SU-DHL-6 (cell line): ENCODE measurements at regions not wholly inside any gene's neighbourhood (a gene's known extent, or its start where the extent isn't known, plus 50 kb on each side); places are given as distances from the start of the nearest gene placed in this dataset.

Source experiments
- H2AFZ ChIP-seq: fragments of 200-600 bp; sonication (generic); 2 replicates; pipeline ENCODE4 v1.6.1; 2014; ENCODE audit warnings: low read depth, mild to moderate bottlenecking, moderate library complexity, mixed read lengths, antibody characterized with exemption, low read length; ENCODE audit not compliant: severe bottlenecking
- H3F3A ChIP-seq: fragments of 200-600 bp; shearing (Covaris generic); 2 replicates; pipeline ENCODE4 v1.6.0; 2016; ENCODE audit warnings: antibody characterized with exemption, mild to moderate bottlenecking; ENCODE audit not compliant: insufficient read depth
- H3K27ac ChIP-seq: fragments of 200-600 bp; sonication (generic); 2 replicates; pipeline ENCODE4 v1.5.1; 2016; ENCODE audit warnings: low read depth, mild to moderate bottlenecking, low read length, moderate library complexity, mixed read lengths
- H3K27me3 ChIP-seq: fragments of 200-600 bp; sonication (generic), shearing (Covaris generic); 2 replicates; pipeline ENCODE4 v1.6.0; 2014; ENCODE audit warnings: mild to moderate bottlenecking, low read length
- H3K36me3 ChIP-seq: fragments of 200-600 bp; sonication (generic); 2 replicates; pipeline ENCODE4 v1.6.1; 2014; ENCODE audit warnings: mild to moderate bottlenecking, low read length, mixed read lengths
- H3K4me2 ChIP-seq: fragments of 300-600, 200-600 bp; shearing (Covaris generic), sonication (generic); 2 replicates; pipeline ENCODE4 v1.6.0; 2014; ENCODE audit warnings: low read length, low read depth, mild to moderate bottlenecking; ENCODE audit not compliant: poor library complexity, severe bottlenecking
- H3K4me3 ChIP-seq: fragments of 200-600 bp; sonication (generic); 2 replicates; pipeline ENCODE4 v1.5.1; 2014; ENCODE audit warnings: antibody characterized with exemption, low read length, mild to moderate bottlenecking, mixed read lengths; ENCODE audit not compliant: insufficient read depth, poor library complexity, severe bottlenecking
- H3K79me2 ChIP-seq: fragments of 200-600 bp; sonication (generic); 2 replicates; pipeline ENCODE4 v1.6.1; 2014; ENCODE audit warnings: mild to moderate bottlenecking, low read length, moderate library complexity; ENCODE audit not compliant: insufficient read depth
- H3K9ac ChIP-seq: fragments of 200-600 bp; sonication (generic); 2 replicates; pipeline ENCODE4 v1.7.0; 2014; ENCODE audit warnings: mild to moderate bottlenecking, low read length
- H3K9me2 ChIP-seq: fragments of 200-600 bp; sonication (generic); replicated peaks from 2 replicates; pipeline ENCODE4 v1.6.1; 2014; ENCODE audit warnings: low read length; ENCODE audit not compliant: insufficient read depth
- H3K9me3 ChIP-seq: fragments of 200-600 bp; sonication (generic); 2 replicates; pipeline ENCODE4 v1.6.1; 2014; ENCODE audit warnings: low read length, mixed read lengths; ENCODE audit not compliant: insufficient read depth
- H4K20me1 ChIP-seq: fragments of 200-600 bp; sonication (generic); 2 replicates; pipeline ENCODE4 v1.6.1; 2014; ENCODE audit warnings: low read depth, mild to moderate bottlenecking, antibody characterized with exemption, low read length, moderate library complexity, mixed read lengths
- CTCF ChIP-seq: fragments of 200-600 bp; sonication (generic); IDR thresholded peaks from one replicate; pipeline ENCODE4 v1.5.1; 2017; ENCODE audit warnings: antibody characterized with exemption, mild to moderate bottlenecking, low read length, moderate library complexity; ENCODE audit not compliant: insufficient read depth, poor library complexity, severe bottlenecking
- EZH2phosphoT487 ChIP-seq: fragments of 200-600 bp; sonication (generic), shearing (Covaris generic); conservative IDR thresholded peaks from 2 replicates; pipeline ENCODE4 v1.6.1; 2018; ENCODE audit warnings: mild to moderate bottlenecking, antibody characterized with exemption, low read length, moderate library complexity, mixed read lengths

- Histone ChIP-seq H3K9me3 (no peaks in the 10 kb centered on the region), H3K4me3 (no peak overlapping the region), H3K27ac (no peak overlapping the region), H3K27me3 (no peaks in the 10 kb centered on the region), H3F3A (no peaks in the 10 kb centered on the region), H3K4me2 (no peak overlapping the region), H4K20me1 (no peaks in the 10 kb centered on the region), H3K9ac (no peak overlapping the region), H3K79me2 (no peaks in the 10 kb centered on the region), H3K9me2 (no peaks in the 10 kb centered on the region), H3K36me3 (no peaks in the 10 kb centered on the region), H2AFZ (no peak overlapping the region)
- TF ChIP-seq CTCF, result no peak
- TF ChIP-seq EZH2phosphoT487, result no peak
Observed at GRCh38 chr13:105740739-105741138, 794.7 kb downstream of the EFNB2 start.

- H3K36me3 ChIP-seq, result no peaks in the 10 kb centered on the region
- TF ChIP-seq CTCF (no peak), EZH2phosphoT487 (no peak)
- no peaks in the 10 kb centered on the region for H4K20me1 ChIP-seq
- H3K27ac ChIP-seq, result no peak overlapping the region
- no peaks in the 10 kb centered on the region for H3K9me2 ChIP-seq
- no peak overlapping the region for H2AFZ ChIP-seq
- no peaks in the 10 kb centered on the region for H3K9me3 ChIP-seq
- H3F3A ChIP-seq, result no peaks in the 10 kb centered on the region
- H3K9ac ChIP-seq, result no peak overlapping the region
- no peak overlapping the region for H3K4me3 ChIP-seq
- no peaks in the 10 kb centered on the region for H3K27me3 ChIP-seq
- H3K79me2 ChIP-seq, result no peaks in the 10 kb centered on the region
- H3K4me2 ChIP-seq, result no peak overlapping the region
Observed at GRCh38 chr13:105737688-105738087, 797.8 kb downstream of the EFNB2 start.

- TF ChIP-seq EZH2phosphoT487, result no peak
- TF ChIP-seq CTCF, result no peak
- H4K20me1 ChIP-seq, result no peaks in the 10 kb centered on the region
- no peaks in the 10 kb centered on the region for H3K36me3 ChIP-seq
- H3K27ac ChIP-seq, result no peak overlapping the region
- H3K4me2 ChIP-seq, result no peak overlapping the region
- no peaks in the 10 kb centered on the region for H3K27me3 ChIP-seq
- no peak overlapping the region for H2AFZ ChIP-seq
- no peaks in the 10 kb centered on the region for H3F3A ChIP-seq
- no peak overlapping the region for H3K9ac ChIP-seq
- no peaks in the 10 kb centered on the region for H3K9me2 ChIP-seq
- no peak overlapping the region for H3K4me3 ChIP-seq
- no peaks in the 10 kb centered on the region for H3K9me3 ChIP-seq
- H3K79me2 ChIP-seq, result no peaks in the 10 kb centered on the region
Observed at GRCh38 chr13:105735281-105735680, 800.2 kb downstream of the EFNB2 start.
